Stimulated activated CD8-positive, alpha-beta memory T cell treated with anti-CD3 and anti-CD28 coated beads, Interleukin-7, amount 100 ng/mL, for 24 hours (primary cell): ENCODE measurements at regions not wholly inside any gene's neighbourhood (a gene's known extent, or its start where the extent isn't known, plus 50 kb on each side); places are given as distances from the start of the nearest gene placed in this dataset.
A peak's percentile ranks its signal among the peaks of the same experiment; 100 is the strongest.
"Not testable (repeated sequence)": the region's sequence is repeated elsewhere in the genome, so short reads cannot be mapped to it uniquely, and the experiment has no call there.

Experiments
- DNase-seq: peaks from one replicate; pipeline ENCODE4 v3.0.0-alpha.2; 2020; ENCODE audit warnings: low read depth

DNA sequence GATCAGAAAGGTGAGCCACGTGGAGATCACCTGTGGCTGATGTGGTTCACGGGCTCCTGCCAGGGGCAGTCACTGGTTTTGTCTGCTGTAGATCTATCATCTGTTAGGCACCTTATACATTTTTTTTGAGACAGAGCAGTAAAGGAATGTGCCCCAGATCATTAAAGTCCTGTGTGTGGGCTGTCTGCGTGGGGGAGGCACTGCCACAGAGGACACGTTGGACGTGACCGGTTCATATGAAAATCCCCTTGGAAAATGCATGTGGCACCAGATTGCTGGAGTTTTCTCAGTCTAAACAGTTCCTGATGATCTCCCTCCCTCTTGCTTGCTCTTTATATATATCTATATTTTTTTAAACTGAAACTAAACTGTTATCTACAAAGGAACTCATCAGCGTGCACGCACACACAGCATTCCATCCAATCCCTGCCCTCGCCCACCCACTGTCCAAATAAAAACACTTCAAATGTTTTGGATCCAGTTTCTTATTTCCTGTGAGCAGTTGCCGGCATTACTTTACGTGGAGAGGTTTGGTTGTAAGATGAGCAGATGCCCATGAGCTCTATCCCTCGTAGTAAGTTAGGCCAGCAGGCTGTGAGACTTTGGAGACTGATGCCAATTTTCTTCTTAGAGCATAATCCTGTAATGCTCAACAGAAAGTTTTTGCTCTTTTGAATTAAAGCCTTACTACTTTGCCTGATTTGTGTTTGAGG, 161.6 kb upstream of the EXOC2 start:
- no peak for DNase-seq

DNA sequence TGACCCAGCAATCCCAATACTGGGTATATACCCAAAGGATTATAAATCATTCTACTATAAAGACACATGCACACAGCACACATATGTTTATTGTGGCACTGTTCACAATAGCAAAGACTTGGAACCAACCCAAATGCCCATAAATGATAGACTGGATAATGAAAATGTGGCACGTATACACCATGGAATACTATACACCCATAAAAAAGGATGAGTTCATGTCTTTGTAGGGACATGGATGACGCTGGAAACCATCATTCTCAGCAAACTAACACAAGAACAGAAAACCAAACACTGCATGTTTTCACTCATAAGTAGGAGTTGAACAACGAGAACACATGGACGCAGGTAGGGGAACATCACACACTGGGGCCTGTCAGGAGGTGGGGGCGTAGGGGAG, 159.3 kb upstream of the EXOC2 start:
- DNase-seq = not testable (repeated sequence)

DNA sequence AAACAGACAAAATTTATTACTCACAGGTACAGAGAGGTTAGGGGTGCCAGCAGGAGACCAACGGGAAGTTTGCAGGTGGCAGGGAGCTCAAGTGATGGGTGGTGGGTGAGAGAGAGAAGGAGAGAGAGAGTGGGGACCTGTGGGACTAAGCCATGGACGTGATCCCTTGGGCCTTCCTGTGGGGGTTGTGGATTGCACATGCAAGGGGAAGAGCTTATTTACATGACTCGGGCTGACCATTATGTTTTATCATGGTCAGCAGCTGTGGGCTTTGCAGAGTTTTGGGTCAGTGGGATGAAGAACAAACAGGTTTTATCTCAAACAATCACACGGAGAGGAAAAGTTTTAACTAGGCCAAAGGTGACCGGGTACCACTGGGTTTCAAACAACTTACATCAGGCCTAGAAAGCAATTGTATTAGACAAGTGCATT, 156.2 kb upstream of the EXOC2 start:
- no peak for DNase-seq

DNA sequence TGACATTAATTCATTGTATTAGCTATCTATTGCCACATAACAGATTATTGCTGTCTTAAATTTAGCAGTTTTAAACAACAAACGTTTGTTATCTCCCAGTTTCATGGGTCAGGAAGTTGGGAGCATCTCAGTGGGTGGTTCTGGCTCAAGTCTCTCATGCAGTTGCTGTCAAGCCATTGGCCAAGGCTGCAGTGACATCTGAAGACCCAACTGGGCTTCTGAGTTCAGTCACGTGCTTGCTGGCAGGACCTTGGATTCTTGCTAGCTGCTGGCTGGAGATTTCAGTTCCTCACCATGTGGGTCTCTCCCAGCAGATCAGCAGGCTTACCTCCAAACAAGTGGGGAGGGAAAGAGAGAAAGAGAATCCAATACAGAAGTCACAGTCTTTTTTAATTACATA, 152.6 kb upstream of the EXOC2 start:
- DNase-seq = no peak

DNA sequence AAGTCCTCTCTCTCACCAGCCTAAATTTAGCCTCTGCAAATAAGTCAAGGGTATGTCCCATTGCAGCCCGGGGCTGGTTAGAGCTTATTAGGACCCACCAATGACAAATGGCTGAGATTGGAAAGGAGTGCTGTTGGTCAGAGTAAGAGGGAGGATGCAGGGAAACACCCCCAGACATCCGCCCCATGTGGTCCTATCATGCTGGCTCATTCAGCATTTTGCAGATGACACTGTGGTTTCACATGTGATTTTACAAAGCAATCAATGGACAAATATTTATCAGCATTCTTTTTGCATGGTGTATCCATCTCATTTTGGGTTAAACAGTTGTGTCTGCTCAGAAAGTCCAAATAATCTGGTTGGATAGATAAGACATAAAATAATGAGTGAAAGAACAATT, 152.2 kb upstream of the EXOC2 start:
- DNase-seq = no peak

DNA sequence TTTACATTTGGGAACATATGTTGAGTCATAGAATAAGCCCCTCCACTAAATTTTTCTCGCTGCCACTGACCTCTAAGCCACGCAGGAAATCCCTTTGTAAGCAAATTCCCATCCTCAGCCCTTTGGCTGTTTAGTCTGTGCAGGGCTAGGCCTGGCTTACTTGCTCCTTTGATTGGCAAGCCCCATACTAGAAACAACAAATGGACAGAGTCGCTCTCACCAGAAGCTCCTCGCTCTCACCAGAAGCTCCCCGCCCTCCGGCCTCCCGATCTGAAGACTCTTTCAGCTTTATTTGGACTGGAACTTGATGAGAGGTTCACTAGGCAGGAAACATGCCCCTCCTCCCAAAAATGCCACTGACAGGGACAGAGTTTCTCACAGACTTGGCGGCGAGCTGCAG, 149.2 kb upstream of the EXOC2 start:
- no peak for DNase-seq

DNA sequence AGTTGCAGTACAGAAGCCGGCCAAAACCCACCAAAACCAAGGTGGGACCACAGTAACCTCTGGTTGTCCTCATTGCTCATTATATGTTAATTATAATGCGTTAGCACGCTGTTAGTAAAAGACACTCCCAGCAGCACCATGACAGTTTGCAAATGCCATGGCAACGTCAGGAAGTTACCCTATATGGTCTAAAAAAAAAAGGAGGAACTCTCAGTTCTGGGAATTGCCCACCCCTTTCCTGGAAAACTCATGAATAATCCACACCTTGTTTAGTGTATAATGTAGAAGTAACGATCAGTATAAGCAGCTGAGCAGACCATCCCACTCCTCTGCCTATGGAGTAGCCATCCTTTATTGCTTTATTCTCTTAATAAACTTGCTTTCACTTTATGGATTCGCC, 148.6 kb upstream of the EXOC2 start:
- DNase-seq = no peak

DNA sequence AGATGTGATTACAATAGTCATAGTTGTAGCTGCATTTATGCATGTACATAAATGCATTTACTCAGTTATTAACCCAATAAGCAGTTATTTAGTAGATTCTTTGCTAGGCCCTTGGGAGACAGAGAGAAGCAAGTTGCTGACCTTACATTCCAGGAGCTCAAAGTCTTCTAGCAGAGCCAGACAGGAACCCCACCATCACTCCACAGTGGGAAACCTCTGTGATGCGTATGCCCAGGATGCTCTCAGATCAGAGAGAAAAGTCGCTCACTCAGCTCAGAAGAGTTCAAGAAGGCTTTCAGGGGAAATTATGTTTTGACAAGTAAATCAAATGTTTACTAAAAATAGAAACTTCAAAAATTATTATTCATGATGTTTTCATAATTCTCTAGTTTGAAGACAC, 146.3 kb upstream of the EXOC2 start:
- no peak for DNase-seq

DNA sequence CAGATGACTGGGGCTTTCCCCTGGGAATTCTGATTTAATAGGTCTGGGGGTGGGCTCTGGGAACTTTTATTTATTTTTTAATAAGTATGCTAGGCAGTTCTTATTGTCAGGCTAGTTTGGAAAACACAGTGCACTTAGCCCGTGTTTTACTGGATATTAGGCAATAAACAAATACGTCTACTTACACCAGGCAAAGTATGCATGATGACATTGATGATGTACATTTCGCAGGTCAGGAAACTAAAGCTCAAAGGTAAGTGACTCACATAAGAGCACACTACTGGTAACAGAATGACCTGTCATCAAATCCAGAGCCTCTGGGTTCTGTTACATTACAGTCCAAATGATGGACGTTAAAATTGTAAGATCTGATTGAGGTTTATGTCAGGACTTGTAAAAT, 144.4 kb upstream of the EXOC2 start:
- no peak for DNase-seq

DNA sequence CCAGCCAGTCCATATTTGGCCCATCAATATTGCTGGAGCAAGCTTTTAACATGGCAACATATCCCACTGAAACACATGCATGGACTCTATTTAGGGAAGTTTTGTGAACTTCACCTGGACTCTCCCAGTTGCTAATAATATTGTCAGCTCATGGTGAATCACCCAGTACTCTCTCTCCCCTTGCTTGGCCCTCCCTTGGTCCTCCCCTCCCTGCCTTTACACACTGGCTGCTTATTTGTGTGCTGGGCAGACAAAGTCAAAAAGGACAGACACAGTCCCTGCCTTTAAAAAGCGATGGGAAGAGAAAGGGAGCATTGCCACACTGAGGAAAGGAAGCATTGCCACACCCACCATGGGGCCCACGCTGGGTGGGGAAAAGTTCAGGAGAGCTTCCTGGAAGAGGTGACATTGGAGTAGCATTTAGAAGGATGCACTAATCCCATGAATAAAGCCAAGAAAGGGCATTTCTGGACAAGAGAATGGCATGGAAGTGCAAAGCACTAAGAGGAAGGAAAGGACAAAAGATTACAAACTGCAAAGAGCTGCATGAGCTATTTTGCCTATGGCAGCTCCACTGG, 143.4 kb upstream of the EXOC2 start:
- DNase-seq = no peak

DNA sequence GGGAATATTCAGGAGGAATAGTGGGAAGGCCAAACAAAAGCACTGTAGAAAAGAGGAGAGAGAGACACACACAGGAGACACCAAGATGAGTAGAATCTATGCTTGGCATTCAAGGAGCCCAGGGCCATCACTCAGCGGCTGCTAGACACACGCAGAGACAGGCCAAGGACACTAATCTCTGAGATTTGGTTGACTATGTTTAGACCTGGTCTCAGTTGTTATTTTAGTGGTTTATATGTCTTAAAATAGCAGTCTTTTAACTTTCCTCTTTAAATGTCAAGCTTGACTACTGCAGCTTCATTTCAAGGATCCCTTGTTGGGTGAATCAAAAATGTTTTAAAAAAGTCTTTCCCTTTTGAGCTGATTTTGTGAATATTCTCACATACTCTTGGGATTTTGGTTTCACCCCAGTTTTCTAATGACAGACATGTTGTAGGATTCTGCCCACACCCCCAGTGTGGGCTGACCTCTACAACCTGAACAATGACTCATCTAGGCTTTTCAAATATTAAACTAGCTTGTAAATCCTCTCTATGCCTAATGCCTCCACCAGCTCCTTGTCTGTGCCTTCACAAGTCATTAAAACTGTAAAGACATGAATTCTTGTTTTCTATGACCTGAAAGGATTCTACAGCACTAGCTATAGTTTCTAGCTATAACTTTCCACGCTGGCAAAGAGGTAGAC, 142.7 kb upstream of the EXOC2 start:
- DNase-seq = no peak

DNA sequence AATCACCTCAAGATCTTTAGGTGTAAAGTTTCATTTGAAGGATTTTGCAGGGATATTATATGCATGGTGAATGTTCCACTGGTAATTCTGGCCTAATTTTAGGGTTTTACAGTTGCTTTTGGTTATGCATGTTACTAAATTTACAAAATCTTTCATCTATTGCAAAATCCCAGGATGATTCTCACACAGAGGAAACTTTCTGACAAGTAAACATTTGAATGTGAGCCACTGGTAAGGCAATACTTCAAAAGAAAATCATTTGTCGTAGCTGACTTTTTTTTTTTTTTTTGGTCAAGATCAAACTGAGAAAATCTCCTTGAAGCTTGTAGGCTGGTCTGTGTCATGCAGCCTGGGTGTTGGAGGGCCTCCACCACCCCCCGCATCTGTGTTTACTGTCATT, 141.9 kb upstream of the EXOC2 start:
- no peak for DNase-seq

DNA sequence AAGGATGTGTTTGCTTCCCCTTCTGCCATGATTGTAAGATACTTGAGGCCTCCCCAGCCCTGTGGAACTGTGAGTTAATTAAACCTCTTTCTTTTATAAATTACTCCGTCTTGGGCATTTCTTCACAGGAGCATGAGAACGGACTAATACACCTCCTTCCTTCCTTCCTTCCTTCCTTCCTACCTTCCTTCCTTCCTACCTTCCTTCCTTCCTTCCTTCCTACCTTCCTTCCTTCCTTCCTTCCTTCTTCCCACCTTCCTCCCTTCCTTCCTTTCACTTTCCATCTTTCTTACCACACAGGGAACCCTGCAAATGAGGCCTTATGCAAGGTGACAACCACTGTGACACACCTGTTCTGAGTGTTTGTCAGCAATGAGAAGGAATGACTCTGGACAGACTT, 141.3 kb upstream of the EXOC2 start:
- DNase-seq = no peak

DNA sequence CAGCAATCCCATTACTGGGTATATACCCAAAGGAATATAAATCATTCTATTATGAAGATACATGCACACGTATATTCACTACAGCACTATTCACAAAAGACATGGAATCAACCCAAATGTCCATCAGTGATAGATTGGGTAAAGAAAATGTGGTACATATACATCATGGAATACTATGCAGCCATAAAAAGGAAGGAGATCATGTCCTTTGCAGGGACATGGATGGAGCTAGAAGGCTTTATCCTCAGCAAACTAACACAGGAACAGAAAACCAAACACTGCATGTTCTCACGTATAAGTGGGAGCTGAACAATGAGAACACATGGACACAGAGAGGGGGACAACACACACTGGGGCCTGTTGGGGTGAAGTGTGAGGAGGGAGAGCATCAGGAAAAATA, 139.9 kb upstream of the EXOC2 start:
- DNase-seq = not testable (repeated sequence)

DNA sequence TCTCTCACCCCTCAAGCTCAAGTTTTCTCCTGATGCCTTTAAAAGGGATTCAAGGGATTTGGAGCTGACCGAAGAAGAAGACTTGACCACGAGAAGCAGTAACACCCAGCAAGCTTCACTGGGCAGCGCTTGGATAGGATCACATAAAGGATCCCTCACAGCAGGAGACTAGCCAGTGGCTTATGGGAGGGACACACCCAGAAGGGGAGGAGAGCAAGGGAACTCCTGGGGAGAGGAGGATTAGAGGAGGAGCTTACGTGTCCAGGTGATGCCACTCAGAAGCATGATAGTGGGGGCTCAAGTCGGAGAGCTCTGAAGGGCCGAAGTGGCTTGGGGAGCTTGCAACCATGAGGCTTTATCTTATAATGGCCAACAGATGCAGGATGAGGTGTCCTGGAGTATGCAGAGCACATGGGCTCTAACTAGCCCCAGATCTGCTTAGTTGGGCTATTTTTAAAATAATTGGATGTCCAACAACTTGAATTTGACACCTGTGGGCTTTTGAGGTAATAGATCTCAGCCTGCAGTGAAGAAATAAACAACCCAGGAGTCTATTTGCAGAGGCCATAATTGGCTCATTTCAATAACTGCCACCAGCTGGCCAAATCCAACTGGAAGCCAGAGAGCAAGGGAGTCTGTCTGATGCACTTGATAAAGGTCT, 137.9 kb upstream of the EXOC2 start:
- DNase-seq = no peak

DNA sequence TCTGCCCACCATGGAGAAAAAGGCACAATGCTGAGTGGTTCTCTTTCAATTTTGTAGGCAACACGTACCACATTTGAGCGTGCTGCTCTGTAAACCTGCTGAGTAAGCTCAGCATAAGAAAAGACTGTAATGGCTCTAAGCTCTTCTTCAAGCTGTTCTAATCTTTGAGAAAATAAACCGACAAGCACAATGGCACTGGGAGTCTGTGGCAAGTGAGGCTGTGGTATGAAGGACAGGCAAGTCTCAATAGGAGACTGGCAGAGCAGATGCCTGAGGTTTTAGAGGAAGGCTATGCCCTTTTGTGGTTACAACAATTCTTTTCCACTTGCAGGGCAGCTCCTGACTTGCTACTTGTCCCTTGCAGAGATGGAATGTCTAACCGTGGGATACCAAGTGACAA, 136.7 kb upstream of the EXOC2 start:
- DNase-seq = no peak

DNA sequence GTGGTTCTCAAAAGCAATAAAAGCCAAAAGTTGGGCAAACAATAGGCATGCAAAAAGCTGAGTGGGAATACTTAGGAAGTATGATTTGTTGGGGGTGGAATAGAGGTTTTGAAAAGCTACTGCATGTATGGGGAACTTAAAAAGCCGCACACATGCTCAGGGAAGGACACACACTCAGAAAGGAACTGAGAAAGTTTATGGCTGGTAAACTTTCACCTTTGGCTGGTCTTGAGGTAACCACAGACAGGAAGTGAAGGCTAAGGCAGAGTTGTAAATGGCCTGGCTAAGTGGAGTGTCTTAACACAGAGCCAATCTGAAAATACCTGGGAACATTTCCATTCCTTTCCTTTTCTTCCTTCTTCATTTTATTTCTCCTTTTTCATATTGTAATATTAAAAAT, 134.5 kb upstream of the EXOC2 start:
- DNase-seq = no peak

DNA sequence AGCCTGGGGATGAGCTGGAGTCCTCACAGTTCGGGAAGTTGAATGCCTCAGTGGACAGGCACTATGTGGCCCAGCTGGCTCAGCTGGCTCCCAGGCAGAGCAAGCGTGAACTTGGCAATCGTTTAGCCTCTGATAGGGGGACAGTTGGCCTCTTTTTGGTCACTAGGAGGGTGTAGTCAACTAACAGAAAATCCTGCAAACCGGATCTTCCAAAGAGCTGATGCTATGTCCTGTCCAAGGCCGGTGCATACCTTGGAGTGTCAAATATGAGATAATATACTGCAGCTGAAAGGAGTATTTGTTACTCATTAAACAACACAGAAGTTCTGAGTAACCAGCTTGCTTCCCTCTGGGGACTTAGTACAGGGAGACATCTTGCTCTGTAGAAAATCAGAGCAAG, 126.2 kb upstream of the EXOC2 start:
- no peak for DNase-seq

DNA sequence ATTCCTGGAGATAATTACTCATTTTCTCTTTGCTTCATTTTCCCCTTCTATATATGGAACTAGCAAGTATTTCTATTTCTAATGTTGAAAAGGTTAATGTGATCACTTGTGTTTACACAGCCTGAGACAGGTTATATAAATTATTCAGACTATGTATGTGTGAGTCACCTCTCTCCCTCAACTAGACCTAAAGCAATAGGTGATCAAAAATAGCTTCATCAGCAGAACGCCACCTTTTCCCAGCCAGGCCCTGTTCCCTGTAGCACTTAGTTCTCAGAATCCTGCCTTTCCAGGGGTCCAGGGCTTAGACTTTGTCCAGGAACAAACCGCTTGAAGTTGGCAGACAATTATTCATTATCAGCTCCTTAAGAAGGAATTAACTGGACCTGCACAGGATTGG, 125.3 kb upstream of the EXOC2 start:
- no peak for DNase-seq

DNA sequence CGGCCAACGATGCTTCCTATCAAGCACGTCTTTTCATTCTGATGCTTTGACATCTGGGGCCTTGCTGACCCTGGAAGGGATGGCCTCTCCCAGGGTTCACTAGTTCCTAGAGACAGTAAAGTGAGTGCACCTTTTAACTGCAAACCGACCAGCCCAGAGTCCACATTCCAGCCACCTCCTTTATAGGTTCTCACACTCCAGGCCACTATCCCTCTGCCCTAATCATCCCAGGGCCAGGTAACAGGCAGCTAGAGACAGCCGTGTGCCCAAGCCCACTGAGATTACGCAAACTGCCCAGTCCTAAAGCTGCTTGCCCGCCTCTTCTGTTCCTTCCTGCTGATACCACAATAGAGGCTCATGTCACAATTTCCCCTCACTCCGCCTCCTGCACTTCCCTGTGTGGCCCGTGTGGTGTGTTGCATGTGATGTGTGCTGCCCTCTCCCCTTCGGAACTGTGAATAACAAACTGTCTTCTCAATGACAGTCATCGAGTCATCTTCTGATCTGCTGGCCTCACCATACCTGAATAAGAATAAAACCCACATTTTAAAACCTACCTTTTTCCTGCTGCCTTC, 123.7 kb upstream of the EXOC2 start:
- DNase-seq = peak; percentile 16

DNA sequence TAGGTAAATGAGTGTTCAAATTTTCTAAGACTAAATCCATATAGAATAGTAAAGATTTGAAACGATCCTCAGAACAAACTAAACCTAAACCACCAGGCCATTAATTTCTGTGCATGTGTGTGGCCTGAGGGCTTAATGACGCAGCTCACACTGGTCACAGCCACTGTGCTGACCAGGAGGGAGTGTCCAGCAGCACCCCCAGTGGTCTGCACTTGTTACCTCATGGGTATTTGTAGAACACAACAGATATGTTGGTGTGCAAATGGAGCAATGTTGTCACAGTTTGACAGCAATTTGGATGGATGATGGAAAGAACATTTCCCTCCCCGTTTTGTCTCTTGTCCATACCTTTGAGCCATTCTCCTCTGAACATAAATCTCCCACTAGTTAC, 122.4 kb upstream of the EXOC2 start:
- no peak for DNase-seq

DNA sequence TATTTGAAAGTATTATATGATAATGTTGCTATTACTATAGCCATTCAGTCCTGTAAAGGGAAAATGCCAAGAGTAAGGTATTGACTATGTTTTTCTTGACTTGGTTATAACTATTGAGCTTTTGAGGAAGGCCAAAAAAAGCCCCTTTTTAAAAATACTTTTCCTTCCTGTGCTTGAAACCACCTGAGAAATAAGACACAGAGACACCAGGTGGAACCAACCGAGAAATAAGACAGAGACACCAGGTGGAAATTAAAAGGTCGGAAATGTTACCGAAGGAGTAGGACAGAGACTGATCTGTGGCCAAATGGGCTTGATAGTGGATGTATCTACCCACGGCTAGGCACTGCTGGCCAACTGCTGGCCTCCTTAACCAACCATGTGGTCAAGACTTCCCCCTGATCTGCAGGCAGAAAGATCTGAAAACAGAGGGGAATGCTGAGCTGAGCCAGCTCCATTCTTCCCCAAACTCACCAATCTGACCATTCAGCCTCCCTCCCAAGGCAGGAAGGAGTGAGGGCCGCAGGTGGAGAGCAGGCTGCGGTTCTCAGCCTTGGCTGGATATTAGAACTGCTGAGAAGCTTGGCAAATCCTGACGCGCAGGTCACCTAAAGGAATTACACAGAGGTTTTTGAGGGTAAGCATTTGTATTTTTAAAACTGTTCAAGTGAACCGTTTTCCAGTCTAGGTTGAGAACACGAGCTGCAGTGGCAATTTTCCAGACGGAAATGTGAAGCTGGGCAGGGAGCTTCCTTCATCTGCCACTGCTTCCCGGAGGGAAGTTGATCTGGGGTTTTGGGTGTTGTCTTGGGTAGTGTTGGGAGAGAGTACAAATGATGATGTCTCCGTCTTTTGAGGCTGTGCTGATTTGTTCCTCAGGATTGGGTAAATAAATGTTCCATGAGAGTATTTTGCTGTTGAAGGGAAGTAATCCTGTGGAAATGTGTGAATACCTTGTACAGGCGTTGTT, 121.7 kb upstream of the EXOC2 start:
- no peak for DNase-seq
